ENCODE measurements at regions not wholly inside any gene's neighbourhood (a gene's known extent, or its start where the extent isn't known, plus 50 kb on each side); places are given as distances from the start of the nearest gene placed in this dataset.
A peak's percentile ranks its signal among the peaks of the same experiment; 100 is the strongest.

- no peak overlapping the region for H3K4me3 ChIP-seq
- H3K4me1 ChIP-seq = no peaks in the 10 kb centered on the region
- no peaks in the 10 kb centered on the region for H3K27me3 ChIP-seq (ENCODE audit: low read depth)
- H3K36me3 ChIP-seq (replicated peaks) = no peaks in the 10 kb centered on the region
- no peak for DNase-seq (ENCODE audit: low spot score in 2 of 2)
- in situ Hi-C loops (cut with MboI; ENCODE audit: low sequenced_read_pairs) = no loop called here
- no peaks in the 10 kb centered on the region for H3K9me3 ChIP-seq
These were observed 373.0 kb downstream of the PLPP3 start for GRCh38 chr1:56206391-56206790.

- Histone ChIP-seq H3K36me3 (replicated peaks) (no peaks in the 10 kb centered on the region), H3K9me3 (no peaks in the 10 kb centered on the region), H3K4me1 (no peaks in the 10 kb centered on the region), H3K4me3 (no peak overlapping the region), H3K27me3 (ENCODE audit: low read depth) (no peaks in the 10 kb centered on the region)
- in situ Hi-C loops (cut with MboI; ENCODE audit: low sequenced_read_pairs) = no loop called here
- no peak for DNase-seq (ENCODE audit: low spot score in 2 of 2)
These were observed 375.2 kb downstream of the PLPP3 start for GRCh38 chr1:56204206-56204605.

DNA sequence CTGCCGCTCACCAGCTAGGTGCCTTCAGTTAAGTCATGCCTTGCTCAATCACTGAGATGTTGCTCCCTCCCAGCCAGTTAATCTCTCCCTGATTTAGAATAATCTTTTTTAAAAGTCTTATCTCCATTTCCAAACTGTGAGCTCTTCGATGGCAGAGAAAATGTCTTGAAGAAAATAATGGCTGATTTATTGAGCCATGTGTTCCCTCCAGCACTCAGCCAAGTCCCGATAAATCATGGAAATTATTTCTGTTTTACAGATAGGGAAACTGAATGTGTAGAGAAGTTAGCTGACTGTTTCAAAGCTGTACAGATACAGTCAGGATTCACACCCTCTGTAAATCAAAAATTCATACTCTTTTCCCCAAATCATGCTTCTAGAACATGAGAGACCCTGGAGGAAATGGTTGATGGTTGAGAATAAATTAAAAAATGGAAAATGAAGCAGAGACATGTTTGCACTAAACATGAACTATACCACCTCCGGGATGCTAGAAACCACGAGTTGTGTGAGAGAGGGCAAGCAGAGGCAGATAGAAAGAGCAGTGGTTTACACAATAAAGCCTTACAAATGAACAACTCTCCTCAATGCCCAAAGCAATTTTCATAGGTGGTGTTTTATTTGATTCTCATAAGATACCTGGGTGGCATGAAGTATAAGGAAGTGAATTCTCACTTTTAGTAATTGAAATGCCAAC, 376.4 kb downstream of the PLPP3 start:
- Histone ChIP-seq H3K36me3 (replicated peaks) (no peaks in the 10 kb centered on the region), H3K4me1 (no peaks in the 10 kb centered on the region), H3K27me3 (ENCODE audit: low read depth) (no peaks in the 10 kb centered on the region; the same call in 1 of the 2 replicates), H3K4me3 (no peak overlapping the region), H3K9me3 (no peaks in the 10 kb centered on the region)
- no peak for DNase-seq (ENCODE audit: low spot score in 2 of 2)
- in situ Hi-C loops (cut with MboI; ENCODE audit: low sequenced_read_pairs) = no loop called here

DNA sequence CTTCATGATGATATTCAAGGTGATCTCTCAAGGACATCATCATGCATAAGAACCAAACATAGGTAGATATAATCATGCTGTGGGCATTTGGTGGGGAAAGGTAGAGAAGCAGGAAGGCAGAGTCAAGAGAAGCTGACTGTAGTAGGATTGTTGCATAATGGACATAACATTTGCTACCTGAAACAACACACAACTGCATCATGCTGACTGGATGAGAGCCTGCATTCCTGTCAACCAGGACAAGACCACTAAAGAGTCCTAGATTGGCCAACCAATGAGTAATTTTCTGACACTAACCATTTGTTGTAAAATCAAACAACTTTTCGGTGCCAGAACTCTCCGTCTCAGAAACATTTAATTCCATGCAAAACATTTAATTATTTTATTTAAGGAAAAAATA, 377.2 kb downstream of the PLPP3 start:
- Histone ChIP-seq H3K4me1 (no peaks in the 10 kb centered on the region), H3K36me3 (replicated peaks) (no peaks in the 10 kb centered on the region), H3K9me3 (no peaks in the 10 kb centered on the region), H3K27me3 (ENCODE audit: low read depth) (no peaks in the 10 kb centered on the region; the same call in 1 of the 2 replicates), H3K4me3 (no peak overlapping the region)
- in situ Hi-C loops (cut with MboI; ENCODE audit: low sequenced_read_pairs) = no loop called here
- no peak for DNase-seq (ENCODE audit: low spot score in 2 of 2)

DNA sequence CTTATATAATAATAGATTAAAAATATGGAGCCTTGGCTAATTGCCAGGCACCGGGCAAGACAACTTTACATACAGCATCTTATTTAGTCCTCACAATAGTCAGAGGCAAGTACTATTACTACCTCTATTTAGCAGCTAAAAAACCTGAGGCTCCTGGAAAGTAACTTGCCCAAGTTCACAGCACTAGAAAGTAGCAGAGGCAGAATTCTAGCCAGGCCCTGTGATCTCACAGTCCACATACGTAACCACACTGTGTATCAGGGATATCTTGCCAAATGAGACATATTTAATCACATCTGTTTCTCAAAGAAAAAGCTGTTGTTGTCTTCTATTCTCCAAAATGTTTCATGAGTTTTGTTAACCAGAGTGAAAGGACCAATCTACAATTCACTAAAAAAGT, 378.5 kb downstream of the PLPP3 start:
- Histone ChIP-seq H3K4me3 (no peak overlapping the region), H3K9me3 (no peaks in the 10 kb centered on the region), H3K27me3 (ENCODE audit: low read depth) (no peaks in the 10 kb centered on the region; the same call in 1 of the 2 replicates), H3K4me1 (no peaks in the 10 kb centered on the region), H3K36me3 (replicated peaks) (no peaks in the 10 kb centered on the region)
- no peak for DNase-seq (ENCODE audit: low spot score in 2 of 2)
- in situ Hi-C loops (cut with MboI; ENCODE audit: low sequenced_read_pairs) = no loop called here

GRCh38 chr1:56200442-56200841, 378.9 kb downstream of the PLPP3 start:
- H3K27me3 ChIP-seq (ENCODE audit: low read depth) = no peaks in the 10 kb centered on the region; the same call in 1 of the 2 replicates
- H3K4me1 ChIP-seq = no peaks in the 10 kb centered on the region
- H3K4me3 ChIP-seq = no peak overlapping the region
- in situ Hi-C loops (cut with MboI; ENCODE audit: low sequenced_read_pairs) = no loop called here
- H3K36me3 ChIP-seq (replicated peaks) = no peaks in the 10 kb centered on the region
- no peak for DNase-seq (ENCODE audit: low spot score in 2 of 2)
- H3K9me3 ChIP-seq = no peaks in the 10 kb centered on the region

GRCh38 chr1:56199956-56200355, 379.4 kb downstream of the PLPP3 start:
- in situ Hi-C loops (cut with MboI; ENCODE audit: low sequenced_read_pairs) = loop anchor here (25.0 kb wide), 1 partner anchor 387 kb away; the partner anchor contains the start of gene PLPP3
- no peaks in the 10 kb centered on the region; the same call in 1 of the 2 replicates for H3K27me3 ChIP-seq (ENCODE audit: low read depth)

DNA sequence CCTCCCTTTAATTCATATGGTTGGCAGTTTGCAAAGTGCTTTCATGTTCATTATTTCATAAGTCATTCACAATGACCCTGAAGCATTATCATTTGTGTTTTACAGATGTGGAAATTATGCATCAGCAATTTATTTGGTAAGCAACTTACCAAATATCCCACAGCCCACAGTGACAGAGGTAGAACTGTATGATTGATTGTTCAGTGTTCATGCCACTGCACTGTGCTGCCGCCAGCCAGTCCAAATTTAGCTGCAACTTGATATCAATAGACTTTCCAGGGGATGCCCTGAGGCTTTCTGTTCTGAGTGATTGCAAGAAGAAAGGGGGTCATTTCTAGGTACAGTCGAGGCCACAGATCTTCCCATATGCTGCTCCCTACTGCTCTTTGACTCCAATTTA, 380.3 kb downstream of the PLPP3 start:
- no peaks in the 10 kb centered on the region for H3K4me1 ChIP-seq
- no peak overlapping the region for H3K4me3 ChIP-seq
- no peaks in the 10 kb centered on the region for H3K36me3 ChIP-seq (replicated peaks)
- DNase-seq (ENCODE audit: low spot score in 2 of 2) = no peak
- H3K27me3 ChIP-seq (ENCODE audit: low read depth) = no peaks in the 10 kb centered on the region; the same call in 1 of the 2 replicates
- in situ Hi-C loops (cut with MboI; ENCODE audit: low sequenced_read_pairs) = loop anchor here (25.0 kb wide), 1 partner anchor 388 kb away; the partner anchor contains the start of gene PLPP3
- no peaks in the 10 kb centered on the region for H3K9me3 ChIP-seq

More at GRCh38 chr1:56199956-56200355, 379.4 kb downstream of the PLPP3 start:
- Histone ChIP-seq H3K36me3 (replicated peaks) (no peaks in the 10 kb centered on the region), H3K4me1 (no peaks in the 10 kb centered on the region), H3K4me3 (no peak overlapping the region), H3K9me3 (no peaks in the 10 kb centered on the region)
- no peak for DNase-seq (ENCODE audit: low spot score in 2 of 2)

GRCh38 chr1:56197946-56198345, 381.4 kb downstream of the PLPP3 start:
- Histone ChIP-seq H3K36me3 (replicated peaks) (no peaks in the 10 kb centered on the region), H3K4me1 (no peaks in the 10 kb centered on the region), H3K27me3 (ENCODE audit: low read depth) (no peaks in the 10 kb centered on the region; the same call in 1 of the 2 replicates), H3K4me3 (no peak overlapping the region), H3K9me3 (no peaks in the 10 kb centered on the region)
- DNase-seq (ENCODE audit: low spot score in 2 of 2) = no peak
- in situ Hi-C loops (cut with MboI; ENCODE audit: low sequenced_read_pairs) = loop anchor here (25.0 kb wide), 1 partner anchor 389 kb away; the partner anchor contains the start of gene PLPP3

GRCh38 chr1:56196839-56197238, 382.5 kb downstream of the PLPP3 start:
- in situ Hi-C loops (cut with MboI; ENCODE audit: low sequenced_read_pairs) = loop anchor here (25.0 kb wide), 1 partner anchor 390 kb away; the partner anchor contains the start of gene PLPP3
- no peak overlapping the region for H3K4me3 ChIP-seq
- H3K27me3 ChIP-seq (ENCODE audit: low read depth) = no peaks in the 10 kb centered on the region; the same call in 1 of the 2 replicates
- no peaks in the 10 kb centered on the region for H3K36me3 ChIP-seq (replicated peaks)
- no peaks in the 10 kb centered on the region for H3K4me1 ChIP-seq
- H3K9me3 ChIP-seq = no peaks in the 10 kb centered on the region
- DNase-seq (ENCODE audit: low spot score in 2 of 2) = peak in 1 of 2 experiments; percentile 14

GRCh38 chr1:56194701-56195300, 384.6 kb downstream of the PLPP3 start:
- in situ Hi-C loops (cut with MboI; ENCODE audit: low sequenced_read_pairs) = loop anchor here (25.0 kb wide), 1 partner anchor 392 kb away; the partner anchor contains the start of gene PLPP3
- H3K4me3 ChIP-seq = no peak overlapping the region
- DNase-seq (ENCODE audit: low spot score in 2 of 2) = no peak
- no peaks in the 10 kb centered on the region for H3K9me3 ChIP-seq
- no peaks in the 10 kb centered on the region; the same call in 1 of the 2 replicates for H3K27me3 ChIP-seq (ENCODE audit: low read depth)
- H3K4me1 ChIP-seq = no peaks in the 10 kb centered on the region
- no peaks in the 10 kb centered on the region for H3K36me3 ChIP-seq (replicated peaks)

DNA sequence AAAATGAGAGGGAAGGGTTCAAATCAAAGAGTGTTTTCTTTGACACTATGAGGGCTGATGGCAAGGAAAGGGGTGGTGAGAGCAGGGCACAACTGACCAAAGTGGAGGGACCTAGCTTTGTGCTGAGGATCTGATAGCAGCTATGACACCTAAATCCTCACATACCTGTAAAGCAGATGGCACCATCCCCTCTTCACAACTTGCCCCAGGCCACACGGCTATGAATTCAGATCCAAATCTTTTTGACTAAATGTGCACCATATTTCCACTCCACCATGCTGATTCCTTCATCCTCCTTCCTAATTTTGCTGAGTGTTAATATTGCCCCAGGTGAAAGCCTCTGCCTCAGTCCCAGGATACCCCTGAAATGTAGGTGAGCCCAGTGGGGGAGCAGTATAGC, 385.7 kb downstream of the PLPP3 start:
- Histone ChIP-seq H3K36me3 (replicated peaks) (no peaks in the 10 kb centered on the region), H3K4me1 (no peaks in the 10 kb centered on the region), H3K4me3 (no peak overlapping the region), H3K9me3 (no peaks in the 10 kb centered on the region), H3K27me3 (ENCODE audit: low read depth) (peaks cover 3% of the 10 kb centered on the region; the same call in 1 of the 2 replicates)
- in situ Hi-C loops (cut with MboI; ENCODE audit: low sequenced_read_pairs) = loop anchor here (25.0 kb wide), 1 partner anchor 394 kb away; the partner anchor contains the start of gene PLPP3
- DNase-seq (ENCODE audit: low spot score in 2 of 2) = no peak

DNA sequence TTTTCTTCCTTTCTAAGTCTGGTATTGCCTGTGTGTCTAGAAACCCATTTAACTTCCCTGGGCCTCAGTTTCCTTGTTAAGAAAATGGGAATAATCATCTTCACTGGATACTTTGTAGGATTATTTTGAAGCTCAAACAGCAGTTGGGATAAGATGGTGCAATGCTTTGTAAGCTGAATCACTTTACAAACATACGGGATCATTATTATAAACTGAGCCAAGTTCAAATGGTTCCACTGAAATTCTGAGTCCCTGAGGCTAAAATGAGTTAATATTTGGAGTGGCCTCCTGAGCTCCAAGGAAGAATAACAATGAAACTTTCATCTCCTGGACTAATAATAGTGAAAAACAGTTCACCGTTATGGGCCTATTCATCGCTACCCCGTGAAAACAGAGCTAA, 388.0 kb downstream of the PLPP3 start:
- peaks cover 3% of the 10 kb centered on the region for H3K27me3 ChIP-seq (ENCODE audit: low read depth)
- H3K9me3 ChIP-seq = no peaks in the 10 kb centered on the region
- H3K36me3 ChIP-seq (replicated peaks) = no peaks in the 10 kb centered on the region
- in situ Hi-C loops (cut with MboI; ENCODE audit: low sequenced_read_pairs) = loop anchor here (25.0 kb wide), 1 partner anchor 396 kb away; the partner anchor contains the start of gene PLPP3
- H3K4me1 ChIP-seq = no peaks in the 10 kb centered on the region
- H3K4me3 ChIP-seq = no peak overlapping the region
- no peak for DNase-seq (ENCODE audit: low spot score in 2 of 2)

GRCh38 chr1:56190806-56191365, 388.5 kb downstream of the PLPP3 start:
- H3K4me3 ChIP-seq = no peak overlapping the region
- no peaks in the 10 kb centered on the region for H3K36me3 ChIP-seq (replicated peaks)
- H3K4me1 ChIP-seq = no peaks in the 10 kb centered on the region
- H3K27me3 ChIP-seq (ENCODE audit: low read depth) = peaks cover 3% of the 10 kb centered on the region
- no peaks in the 10 kb centered on the region for H3K9me3 ChIP-seq
- in situ Hi-C loops (cut with MboI; ENCODE audit: low sequenced_read_pairs) = loop anchor here (25.0 kb wide), 1 partner anchor 396 kb away; the partner anchor contains the start of gene PLPP3
- DNase-seq (ENCODE audit: low spot score in 2 of 2) = no peak

Data from HAP-1 (cell line).